PC-9 (cell line): ENCODE measurements at regions not wholly inside any gene's neighbourhood (a gene's known extent, or its start where the extent isn't known, plus 50 kb on each side); places are given as distances from the start of the nearest gene placed in this dataset.

Source experiments
- BruUV-seq: library from RNA; stranded (reverse); fragments of 400-500 nt; replicated peaks from 2 replicates; lab custom pipeline; 2021; lab: Mats Ljungman, UMichigan
- CTCF ChIA-PET: fragments of 300-600 bp; sonication (Branson Sonifier 250); formaldehyde crosslinking; loops from one replicate; lab custom pipeline; 2022; ENCODE audit warnings: antibody characterized with exemption; lab: Charles Lee
- POLR2A ChIA-PET: fragments of 300-600 bp; sonication (Branson Sonifier 250); formaldehyde crosslinking; loops from one replicate; lab custom pipeline; 2022; ENCODE audit warnings: antibody characterized with exemption; ENCODE audit not compliant: unreplicated experiment; lab: Charles Lee
- DNase-seq, 2 experiments: peaks; one replicate each; pipeline versions ENCODE4 v3.0.0 to v3.0.0-alpha.2; 2015 to 2022; ENCODE audit warnings: mixed read lengths in 1 of 2
- H2AFZ ChIP-seq: fragments of 200-600 bp; sonication (generic); 2 replicates; pipeline ENCODE4 v1.8.1; 2017; ENCODE audit warnings: antibody characterized with exemption
- H3F3A ChIP-seq: fragments of 200-600 bp; sonication (generic); 2 replicates; pipeline ENCODE4 v1.8.1; 2017; ENCODE audit warnings: antibody characterized with exemption, mild to moderate bottlenecking, low read depth; ENCODE audit not compliant: insufficient read depth
- H3K27ac ChIP-seq: fragments of 200-600 bp; sonication (generic); 2 replicates; pipeline ENCODE4 v1.6.1; 2016; ENCODE audit warnings: mixed run types
- H3K27me3 ChIP-seq: fragments of 200-600 bp; sonication (generic); 2 replicates; pipeline ENCODE4 v1.6.1; 2016; ENCODE audit warnings: low read depth, mixed run types; ENCODE audit not compliant: insufficient read depth
- H3K36me3 ChIP-seq: fragments of 200-600 bp; sonication (generic); 2 replicates; pipeline ENCODE4 v1.6.1; 2016; ENCODE audit warnings: low read depth, mixed run types
- H3K4me1 ChIP-seq: fragments of 200-600 bp; sonication (generic); replicated peaks from 2 replicates; pipeline ENCODE4 v1.6.1; 2016; ENCODE audit warnings: mixed run types; ENCODE audit not compliant: insufficient read depth
- H3K4me2 ChIP-seq: fragments of 200-600 bp; sonication (generic); 2 replicates; pipeline ENCODE4 v1.6.1; 2017; ENCODE audit warnings: mixed run types
- H3K4me3 ChIP-seq: fragments of 200-600 bp; sonication (generic); 2 replicates; pipeline ENCODE4 v1.6.1; 2016; ENCODE audit warnings: mixed run types
- H3K79me2 ChIP-seq: fragments of 200-600 bp; sonication (generic); 2 replicates; pipeline ENCODE4 v1.6.1; 2017; ENCODE audit warnings: low read depth, mixed run types
- H3K9me2 ChIP-seq: fragments of 200-600 bp; sonication (generic); 2 replicates; pipeline ENCODE4 v1.8.1; 2017; ENCODE audit warnings: mild to moderate bottlenecking; ENCODE audit not compliant: insufficient read depth
- H3K9me3 ChIP-seq: fragments of 200-600 bp; sonication (generic); 2 replicates; pipeline ENCODE4 v1.8.1; 2016; ENCODE audit warnings: low read depth; ENCODE audit not compliant: insufficient read depth
- H4K20me1 ChIP-seq: fragments of 200-600 bp; sonication (generic); 2 replicates; pipeline ENCODE4 v1.8.1; 2017; ENCODE audit not compliant: insufficient read depth
- EZH2 ChIP-seq: fragments of 200-600 bp; sonication (generic); IDR thresholded peaks from 2 replicates; pipeline ENCODE4 v1.8.0; 2017; ENCODE audit warnings: antibody characterized with exemption, low read depth
- intact Hi-C: fragments of 100-400 bp; cut with micrococcal nuclease; formaldehyde crosslinking; loops from one replicate; pipeline ENCODE4 v1.10.0; 2022; ENCODE audit not compliant: unreplicated experiment
- TF ChIP-seq, protein P1 (sequence below): fragments of 200-600 bp; sonication (generic); conservative IDR thresholded peaks from 2 replicates; pipeline ENCODE4 v1.6.1; 2017; ENCODE audit warnings: mixed run types, antibody characterized with exemption, mild to moderate bottlenecking, moderate library complexity

DNA sequence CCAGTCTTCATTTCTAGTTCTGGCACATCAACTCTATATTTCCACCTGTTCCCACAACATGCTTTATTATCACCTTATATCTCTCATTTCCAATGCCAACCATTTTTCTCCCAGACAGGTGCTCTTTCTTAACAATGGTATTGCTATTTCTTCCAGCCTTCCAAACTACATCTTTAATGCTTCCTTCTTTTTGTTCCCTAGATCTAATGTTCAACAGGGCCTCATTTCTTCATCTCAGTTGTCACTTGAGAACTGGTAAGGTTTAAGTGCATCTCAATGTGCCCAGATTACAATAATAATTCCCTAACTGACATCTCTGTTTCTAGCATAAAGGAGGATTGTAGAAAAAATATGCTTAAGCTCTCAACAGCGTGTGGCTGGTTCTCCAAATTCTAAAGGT is 272.6 kb downstream of the COX7C start:
- H3F3A ChIP-seq, result no peaks in the 10 kb centered on the region
- TF ChIP-seq EZH2, result no peak
- TF ChIP-seq, protein P1, sequence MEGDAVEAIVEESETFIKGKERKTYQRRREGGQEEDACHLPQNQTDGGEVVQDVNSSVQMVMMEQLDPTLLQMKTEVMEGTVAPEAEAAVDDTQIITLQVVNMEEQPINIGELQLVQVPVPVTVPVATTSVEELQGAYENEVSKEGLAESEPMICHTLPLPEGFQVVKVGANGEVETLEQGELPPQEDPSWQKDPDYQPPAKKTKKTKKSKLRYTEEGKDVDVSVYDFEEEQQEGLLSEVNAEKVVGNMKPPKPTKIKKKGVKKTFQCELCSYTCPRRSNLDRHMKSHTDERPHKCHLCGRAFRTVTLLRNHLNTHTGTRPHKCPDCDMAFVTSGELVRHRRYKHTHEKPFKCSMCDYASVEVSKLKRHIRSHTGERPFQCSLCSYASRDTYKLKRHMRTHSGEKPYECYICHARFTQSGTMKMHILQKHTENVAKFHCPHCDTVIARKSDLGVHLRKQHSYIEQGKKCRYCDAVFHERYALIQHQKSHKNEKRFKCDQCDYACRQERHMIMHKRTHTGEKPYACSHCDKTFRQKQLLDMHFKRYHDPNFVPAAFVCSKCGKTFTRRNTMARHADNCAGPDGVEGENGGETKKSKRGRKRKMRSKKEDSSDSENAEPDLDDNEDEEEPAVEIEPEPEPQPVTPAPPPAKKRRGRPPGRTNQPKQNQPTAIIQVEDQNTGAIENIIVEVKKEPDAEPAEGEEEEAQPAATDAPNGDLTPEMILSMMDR, result no peak
- ChIA-PET POLR2A (no interaction called here), CTCF (interaction anchor here (0.6 kb wide), 1 partner anchor 121 kb away, joined by 4 read pairs; no protein-coding TSS in a partner anchor)
- BruUV-seq, result no TSS peak
- no peak overlapping the region for H3K4me3 ChIP-seq
- no peaks in the 10 kb centered on the region for H3K9me2 ChIP-seq
- no peaks in the 10 kb centered on the region for H3K36me3 ChIP-seq
- H3K4me1 ChIP-seq, result no peaks in the 10 kb centered on the region
- intact Hi-C loops, result no loop called here
- DNase-seq, result no peak
- no peak overlapping the region for H3K27ac ChIP-seq
- no peaks in the 10 kb centered on the region for H3K27me3 ChIP-seq
- H2AFZ ChIP-seq, result no peak overlapping the region
- H3K4me2 ChIP-seq, result no peak overlapping the region
- no peaks in the 10 kb centered on the region for H4K20me1 ChIP-seq
- H3K79me2 ChIP-seq, result no peaks in the 10 kb centered on the region
- H3K9me3 ChIP-seq, result no peaks in the 10 kb centered on the region

DNA sequence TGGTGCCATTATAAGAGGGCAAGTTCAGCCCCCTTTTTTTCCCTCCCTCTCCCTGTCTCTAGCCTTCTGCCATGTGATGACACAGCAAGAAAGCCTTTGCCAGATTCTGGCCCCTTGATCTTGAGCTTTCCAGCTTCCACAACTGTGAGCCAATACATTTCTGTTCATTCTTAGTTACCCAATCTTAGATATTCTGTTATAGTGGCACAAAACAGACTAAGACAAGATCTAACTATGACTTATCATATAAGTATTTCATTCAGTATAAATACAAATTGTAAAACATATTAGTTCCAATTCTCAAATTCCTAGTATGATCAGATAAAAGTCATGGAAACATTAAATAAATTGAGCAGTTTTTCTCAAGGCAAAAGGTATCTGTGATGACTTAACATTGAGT is 276.3 kb downstream of the COX7C start:
- Histone ChIP-seq H3K9me3 (no peaks in the 10 kb centered on the region), H3F3A (no peaks in the 10 kb centered on the region), H3K27me3 (no peaks in the 10 kb centered on the region), H2AFZ (no peak overlapping the region), H4K20me1 (no peaks in the 10 kb centered on the region), H3K4me1 (no peaks in the 10 kb centered on the region), H3K79me2 (no peaks in the 10 kb centered on the region), H3K4me2 (no peak overlapping the region), H3K9me2 (no peaks in the 10 kb centered on the region), H3K27ac (no peak overlapping the region), H3K36me3 (no peaks in the 10 kb centered on the region), H3K4me3 (no peak overlapping the region)
- ChIA-PET CTCF (no interaction called here), POLR2A (no interaction called here)
- DNase-seq, result no peak
- intact Hi-C loops, result no loop called here
- TF ChIP-seq EZH2, result no peak
- TF ChIP-seq, protein P1, result no peak
- no TSS peak for BruUV-seq

DNA sequence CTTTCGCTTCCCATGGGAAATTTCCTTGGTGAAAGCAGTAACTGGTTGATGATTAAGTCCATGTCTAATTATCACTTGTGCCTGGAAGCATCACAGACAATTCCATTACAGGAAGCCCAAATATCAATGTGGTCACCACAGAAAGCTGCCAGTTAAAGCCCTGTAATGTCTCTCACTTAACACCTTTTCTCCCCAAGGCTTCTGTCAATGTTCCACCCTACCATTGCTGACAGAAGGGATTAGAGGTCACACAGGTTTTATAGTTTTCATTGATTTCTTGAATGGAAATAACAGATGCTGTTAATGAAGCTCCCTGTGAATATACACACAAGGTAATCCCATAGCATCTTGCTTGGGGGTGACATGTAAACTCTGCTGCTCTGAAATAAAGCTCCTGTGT is 279.2 kb downstream of the COX7C start:
- DNase-seq, result no peak
- no peak overlapping the region for H3K4me2 ChIP-seq
- no peaks in the 10 kb centered on the region for H3K36me3 ChIP-seq
- no peak overlapping the region for H3K4me3 ChIP-seq
- TF ChIP-seq, protein P1, result no peak
- no peak for TF ChIP-seq EZH2
- H3K79me2 ChIP-seq, result no peaks in the 10 kb centered on the region
- H3K9me3 ChIP-seq, result no peaks in the 10 kb centered on the region
- no peaks in the 10 kb centered on the region for H3K4me1 ChIP-seq
- H3K27me3 ChIP-seq, result no peaks in the 10 kb centered on the region
- ChIA-PET CTCF (no interaction called here), POLR2A (no interaction called here)
- H3F3A ChIP-seq, result no peaks in the 10 kb centered on the region
- H4K20me1 ChIP-seq, result no peaks in the 10 kb centered on the region
- no peaks in the 10 kb centered on the region for H3K9me2 ChIP-seq
- intact Hi-C loops, result no loop called here
- no peak overlapping the region for H2AFZ ChIP-seq
- no peak overlapping the region for H3K27ac ChIP-seq
- no TSS peak for BruUV-seq
